GM19324 (cell line): ENCODE measurements at regions not wholly inside any gene's neighbourhood (a gene's known extent, or its start where the extent isn't known, plus 50 kb on each side); places are given as distances from the start of the nearest gene placed in this dataset.

Source experiments
- ATAC-seq: cut with Tn5 transposase; IDR thresholded peaks from one replicate; pipeline ENCODE4 v1.9.1; 2021; ENCODE audit warnings: mild to moderate bottlenecking, moderate library complexity; ENCODE audit not compliant: unreplicated experiment, low FRiP score

DNA sequence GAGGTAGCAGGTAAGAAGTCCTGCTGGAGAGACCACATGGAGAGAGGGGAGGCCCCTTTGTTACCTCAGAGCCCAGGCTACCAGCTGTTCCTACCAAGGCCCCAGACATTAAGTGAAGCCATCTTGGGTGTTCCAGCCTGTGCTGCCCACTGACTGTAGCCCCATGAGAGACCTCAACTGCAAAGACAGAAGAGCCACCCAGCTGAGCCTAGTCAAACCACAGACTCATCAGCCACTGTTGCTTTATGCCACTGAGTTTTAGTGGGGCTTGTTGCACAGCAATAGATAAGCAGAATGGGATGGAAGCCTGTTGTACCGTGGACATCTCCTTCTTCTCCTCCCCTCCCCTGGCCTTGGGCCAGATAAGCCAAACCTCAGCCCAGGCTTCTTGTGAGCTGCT, 83.9 kb downstream of the ADRA2C start:
- no peak for ATAC-seq

DNA sequence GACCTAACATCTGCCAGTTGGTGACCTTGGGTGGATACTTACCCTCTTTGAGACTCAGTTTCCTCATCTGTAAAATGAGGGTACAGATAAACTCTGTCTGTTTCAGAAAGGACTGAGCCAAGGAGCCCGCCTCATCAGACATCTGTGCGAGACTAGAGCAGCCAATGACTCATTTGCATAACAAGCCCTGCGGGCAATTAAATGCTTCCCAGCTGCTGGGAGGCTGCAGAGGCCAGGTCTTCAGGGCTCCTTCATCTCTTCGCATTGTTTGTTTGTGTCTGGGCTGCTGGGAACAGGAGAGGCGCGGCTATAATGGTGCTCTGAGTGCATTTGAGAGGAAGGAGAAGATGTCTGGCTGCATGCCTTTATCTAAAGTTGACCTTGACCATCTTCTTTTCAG, 85.0 kb downstream of the ADRA2C start:
- ATAC-seq: no peak

DNA sequence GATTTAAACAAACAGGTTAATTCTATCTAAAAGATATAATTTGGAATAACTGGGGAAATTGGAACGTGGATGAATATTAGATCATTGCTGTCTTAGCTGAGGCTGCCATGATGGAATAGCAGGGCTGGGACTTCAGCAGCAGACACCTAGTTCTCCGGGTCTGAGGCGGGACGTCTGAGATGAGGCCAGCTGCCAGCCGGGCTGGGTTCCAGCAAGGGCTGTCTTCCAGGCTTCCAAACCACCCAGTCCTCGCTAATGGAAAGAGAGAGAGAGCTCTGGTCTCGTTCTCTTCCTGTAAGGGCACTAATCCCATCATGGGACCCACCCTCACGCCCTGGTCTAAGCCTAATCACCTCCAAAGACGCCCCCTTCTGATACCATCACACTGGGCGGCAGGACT, 85.7 kb downstream of the ADRA2C start:
- no peak for ATAC-seq

DNA sequence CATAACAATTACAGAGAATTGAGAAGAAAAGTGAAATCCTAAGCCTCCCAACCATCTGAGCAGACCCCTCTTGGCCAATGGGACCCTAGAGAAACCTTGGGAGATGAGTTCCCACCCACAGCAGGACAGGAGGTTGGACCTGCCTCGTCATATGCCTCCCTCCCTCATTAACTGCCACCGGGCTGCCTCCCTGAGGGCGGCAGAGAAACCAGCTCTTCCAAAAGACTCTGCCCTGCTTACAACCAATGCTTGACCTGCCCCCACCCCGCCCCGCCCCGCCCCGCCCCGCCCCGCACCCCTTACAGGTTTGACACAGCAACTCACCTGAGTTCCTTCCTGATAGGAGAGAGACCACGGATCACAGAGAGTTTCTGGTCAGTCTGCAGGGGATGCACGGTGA, 86.1 kb downstream of the ADRA2C start:
- no peak for ATAC-seq

DNA sequence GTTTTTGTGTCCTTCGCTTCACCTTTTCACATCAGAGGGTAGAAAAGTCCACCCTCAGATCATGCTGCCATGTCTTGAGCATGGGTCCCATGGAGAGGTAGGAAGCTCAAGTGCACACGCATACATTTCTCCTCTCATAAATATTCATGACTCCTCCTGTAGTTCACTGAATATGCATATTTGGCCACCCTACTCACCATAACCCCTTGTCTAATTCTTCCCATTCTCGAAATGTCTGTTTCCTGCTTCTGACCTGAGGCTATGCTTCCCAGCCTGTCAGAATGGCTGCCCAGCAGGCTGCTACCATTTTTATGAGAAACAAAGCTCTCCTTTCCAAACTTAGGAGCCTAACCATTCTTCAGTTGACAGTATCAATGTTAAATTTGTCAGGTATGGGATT, 86.5 kb downstream of the ADRA2C start:
- ATAC-seq: no peak

DNA sequence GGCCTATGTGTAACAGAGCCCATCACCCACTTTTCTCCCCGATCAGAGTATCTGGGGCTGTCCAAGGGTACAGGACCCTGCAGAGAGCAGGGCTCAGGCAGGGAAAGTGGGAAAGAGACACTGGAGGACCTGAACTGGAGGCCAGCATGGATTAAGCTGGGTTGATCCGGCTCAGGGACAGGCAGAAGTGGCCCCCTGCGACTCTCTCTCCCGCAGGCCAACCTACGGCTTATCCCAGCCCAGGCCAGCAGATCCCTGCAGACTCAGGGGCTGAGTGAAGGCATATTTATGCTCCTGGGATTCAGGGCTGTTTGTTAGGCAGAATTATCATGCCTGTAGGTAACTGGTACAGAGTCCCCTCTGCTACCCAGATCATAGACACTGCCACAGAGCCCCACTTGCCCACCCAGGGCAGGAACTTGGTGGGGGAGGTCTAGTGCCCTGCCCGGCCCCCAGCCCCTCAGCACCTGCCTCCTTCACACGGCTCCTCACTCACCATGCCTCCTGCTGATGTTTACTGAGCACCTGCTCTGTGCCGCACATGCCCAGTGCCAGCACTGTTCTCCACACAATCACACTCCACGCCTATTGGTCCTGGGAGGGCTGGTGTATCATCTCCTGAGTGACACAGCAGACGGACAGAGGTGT, 87.3 kb downstream of the ADRA2C start:
- no peak for ATAC-seq

DNA sequence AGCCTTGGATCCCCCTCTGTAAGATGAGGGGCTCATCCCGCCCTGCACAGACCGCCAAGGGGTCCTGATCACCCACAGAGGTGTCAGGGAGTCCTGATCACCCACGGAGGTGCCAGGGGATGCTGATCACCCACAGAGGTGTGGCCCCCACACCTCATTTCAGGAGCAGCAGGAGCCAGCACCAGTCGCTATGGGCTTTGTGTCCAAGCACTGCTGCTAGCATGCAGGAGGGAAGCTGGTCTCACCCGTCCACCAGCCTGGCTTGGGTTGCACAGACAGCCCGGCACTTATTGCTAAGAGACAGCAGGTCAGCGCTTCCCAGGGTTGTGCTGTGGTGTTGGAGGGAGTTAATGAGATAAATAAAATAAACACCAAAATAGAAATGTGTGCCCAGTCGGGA, 88.5 kb downstream of the ADRA2C start:
- no peak for ATAC-seq

DNA sequence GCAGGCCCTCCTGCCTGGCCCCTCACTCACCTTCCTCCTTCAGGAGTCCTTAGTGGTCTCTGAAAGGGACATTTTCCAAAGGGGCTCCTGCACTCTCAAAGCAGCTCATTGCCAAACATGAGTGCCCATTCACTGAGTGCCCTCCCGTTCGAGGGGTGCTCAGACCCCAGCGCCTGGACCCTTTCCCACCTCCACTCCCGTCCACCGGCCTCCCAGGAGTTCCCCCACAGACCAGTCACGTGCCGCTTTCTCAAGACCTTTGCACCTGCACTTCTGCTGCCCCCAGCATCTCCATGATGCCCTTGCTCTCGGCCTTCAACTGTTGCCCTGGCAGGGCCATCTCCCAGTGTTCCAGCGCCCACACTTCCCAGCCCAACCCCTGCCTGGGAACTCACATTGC, 89.5 kb downstream of the ADRA2C start:
- no peak for ATAC-seq

DNA sequence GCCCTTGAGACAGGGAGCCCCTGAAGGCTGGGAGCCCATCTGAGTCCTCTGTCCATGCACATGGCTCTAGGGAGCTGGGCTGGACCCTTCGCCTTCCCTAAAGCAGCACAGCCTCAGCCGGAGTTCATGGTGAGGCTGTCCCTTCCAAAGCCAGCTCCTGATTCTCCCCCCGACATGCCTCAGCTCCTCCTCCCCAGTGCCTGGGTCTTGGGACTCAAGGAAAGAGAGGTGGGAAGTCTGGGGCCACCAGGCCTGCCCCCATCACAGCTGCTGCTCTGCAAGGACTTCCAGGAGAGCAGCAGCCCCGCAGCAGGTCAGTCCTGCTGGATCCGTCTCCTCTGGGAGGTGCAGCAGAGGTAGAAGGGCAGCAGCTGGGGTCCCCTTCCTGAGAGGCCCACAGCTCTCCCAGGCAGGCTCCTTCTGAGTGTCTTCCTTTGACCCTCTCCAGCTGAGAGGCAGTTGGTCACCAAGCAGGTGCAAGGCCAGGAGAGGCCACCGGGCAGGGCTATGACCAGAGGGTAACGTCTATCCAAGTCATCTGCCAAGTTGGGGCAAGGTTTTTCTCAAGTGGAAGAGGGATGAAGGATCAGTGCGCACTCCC, 90.5 kb downstream of the ADRA2C start:
- no peak for ATAC-seq

DNA sequence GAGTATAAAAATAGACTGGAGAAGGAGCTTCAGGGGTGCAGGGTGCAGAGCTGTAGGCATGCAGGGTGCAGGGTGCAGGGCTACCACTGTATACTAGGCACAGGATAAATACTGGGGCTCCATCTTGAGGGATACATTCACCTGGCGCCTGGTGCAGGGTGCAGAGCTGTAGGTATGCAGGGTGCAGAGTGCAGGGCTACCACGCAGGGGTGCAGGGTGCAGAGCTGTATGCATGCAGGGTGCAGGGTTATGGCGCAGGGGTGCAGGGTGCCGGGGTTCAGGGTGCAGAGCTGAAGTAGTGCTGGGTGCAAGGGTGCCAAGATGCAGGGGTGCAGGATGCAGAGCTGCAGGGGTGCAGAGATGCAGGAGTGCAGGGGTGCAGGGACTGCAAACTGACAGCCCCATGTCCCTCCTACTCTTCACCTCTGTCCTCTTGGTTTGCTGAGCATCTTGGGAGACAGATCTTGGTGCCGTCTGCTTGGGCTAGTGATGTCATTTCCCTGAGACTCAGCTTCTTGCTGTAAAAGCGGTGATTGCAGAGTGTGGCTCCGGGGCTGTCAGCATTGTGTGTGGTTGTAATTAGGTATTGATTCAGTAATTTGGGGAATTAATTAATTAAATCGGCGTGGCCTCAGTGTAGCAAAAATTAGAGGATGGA, 91.2 kb downstream of the ADRA2C start:
- no peak for ATAC-seq

DNA sequence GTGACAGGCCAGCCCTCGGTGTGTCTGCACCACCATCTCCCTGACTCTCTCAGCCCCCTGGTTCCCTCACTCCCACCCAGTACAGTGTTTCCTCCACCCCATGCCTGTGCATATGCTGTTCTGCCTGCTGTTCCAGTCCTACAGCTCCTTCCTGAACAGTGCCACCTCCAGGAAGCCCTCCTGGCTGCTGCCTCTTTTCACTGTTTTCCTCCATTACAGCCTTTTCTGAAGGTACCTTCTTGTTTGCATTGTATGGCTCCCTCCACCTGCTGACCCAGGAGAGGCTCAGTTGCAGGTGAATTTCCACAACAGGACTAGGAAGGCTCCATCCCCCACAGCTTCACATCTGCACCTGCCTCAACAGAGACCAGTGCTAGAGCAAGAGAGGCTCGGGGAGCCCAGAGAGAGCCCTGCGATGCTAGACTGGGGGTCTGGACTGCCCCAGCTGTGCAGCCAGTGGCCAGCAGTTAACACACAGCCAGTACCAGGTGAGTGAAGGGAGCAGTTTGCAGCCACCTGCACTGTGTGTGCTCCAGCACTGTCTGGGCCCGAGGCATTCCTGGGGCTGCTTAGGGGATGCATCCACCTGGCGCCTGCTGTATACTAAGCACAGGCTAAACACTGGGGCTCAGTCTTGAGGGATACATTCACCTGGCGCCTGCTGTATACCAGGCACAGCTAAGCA, 92.0 kb downstream of the ADRA2C start:
- no peak for ATAC-seq

DNA sequence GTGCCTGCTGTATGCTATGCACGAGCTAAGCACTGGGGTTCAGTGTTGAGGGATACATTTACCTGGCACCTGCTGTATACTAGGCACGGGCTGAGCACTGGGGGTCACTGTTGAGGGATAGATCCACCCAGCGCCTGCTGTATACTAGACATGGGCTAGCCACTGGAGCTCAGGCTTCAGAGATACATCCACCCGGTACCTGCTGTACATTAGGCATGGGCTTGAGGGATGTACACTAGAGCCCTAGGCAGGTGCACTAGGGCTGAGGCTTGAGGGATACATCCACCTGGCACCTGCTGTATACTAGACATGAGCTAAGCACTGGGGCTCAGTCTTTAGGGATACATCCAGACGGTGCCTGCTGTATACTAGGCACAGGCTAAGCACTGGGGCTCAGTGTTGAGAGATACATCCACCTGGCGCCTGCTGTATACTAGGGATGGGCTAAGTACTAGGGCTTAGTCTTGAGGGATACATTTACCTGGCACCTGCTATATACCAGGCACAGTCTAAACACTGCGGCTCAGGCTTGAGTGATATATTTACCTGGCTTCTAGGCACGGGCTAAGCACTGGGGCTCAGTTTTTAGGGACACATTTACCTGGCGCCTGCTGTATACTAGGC, 92.7 kb downstream of the ADRA2C start:
- ATAC-seq: no peak

DNA sequence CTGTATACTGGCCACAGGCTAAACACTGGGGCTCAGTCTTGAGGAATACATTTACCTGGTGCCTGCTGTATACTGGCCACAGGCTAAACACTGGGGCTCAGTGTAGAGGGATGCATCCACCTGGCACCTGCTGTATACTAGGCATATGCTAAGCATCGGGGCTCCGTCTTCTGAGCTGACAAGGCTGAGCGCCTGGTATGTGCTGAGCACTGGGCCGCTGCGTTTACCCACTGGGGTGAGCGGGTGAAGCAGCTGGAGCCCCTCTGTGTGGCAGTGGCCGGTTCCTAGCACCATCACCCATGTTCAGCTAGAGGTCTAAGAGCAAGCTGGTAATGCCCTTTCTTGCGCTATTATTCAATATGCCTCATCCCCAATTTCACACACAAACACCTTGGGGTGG, 93.4 kb downstream of the ADRA2C start:
- no peak for ATAC-seq

DNA sequence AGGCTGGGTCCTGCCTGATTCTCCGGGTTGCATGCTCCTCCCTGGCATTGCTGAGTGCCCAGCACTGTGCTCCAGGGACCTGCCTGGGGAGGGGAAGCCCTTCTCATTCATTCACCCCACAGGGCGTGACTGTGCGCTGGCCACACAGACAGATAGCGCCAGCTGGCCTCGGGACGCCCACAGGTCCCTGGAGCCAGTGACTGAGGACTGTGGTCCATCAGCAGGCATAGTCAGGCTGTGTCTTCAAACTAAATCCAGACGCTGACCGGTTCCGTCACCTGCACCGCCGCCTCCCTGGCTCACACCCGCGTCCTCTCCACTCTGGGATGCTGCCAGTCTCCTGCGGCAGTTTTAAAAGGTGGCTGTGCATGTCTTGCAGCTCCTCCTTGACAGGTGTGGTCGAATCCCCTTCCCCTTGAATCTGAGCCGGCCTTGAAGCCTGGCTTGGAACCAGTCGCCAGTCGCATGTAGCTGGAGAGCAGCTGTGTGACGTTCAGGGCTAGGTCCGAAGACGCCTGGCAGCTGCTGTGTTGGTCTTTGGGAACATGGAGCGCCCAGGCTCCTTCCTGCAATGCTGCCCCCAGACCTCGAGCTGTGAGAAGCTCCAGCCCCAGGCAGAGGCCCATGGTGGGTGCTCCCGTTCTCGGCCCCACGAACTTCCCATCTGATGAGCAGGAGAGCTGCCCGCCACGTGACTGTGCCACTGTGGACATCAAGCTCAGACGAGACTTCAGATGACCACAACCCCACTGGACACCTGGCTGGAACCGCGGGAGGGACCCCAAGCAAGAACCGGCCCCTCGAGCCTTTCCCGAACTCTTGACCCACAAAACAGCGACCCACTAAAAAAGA, 94.1 kb downstream of the ADRA2C start:
- ATAC-seq: no peak

DNA sequence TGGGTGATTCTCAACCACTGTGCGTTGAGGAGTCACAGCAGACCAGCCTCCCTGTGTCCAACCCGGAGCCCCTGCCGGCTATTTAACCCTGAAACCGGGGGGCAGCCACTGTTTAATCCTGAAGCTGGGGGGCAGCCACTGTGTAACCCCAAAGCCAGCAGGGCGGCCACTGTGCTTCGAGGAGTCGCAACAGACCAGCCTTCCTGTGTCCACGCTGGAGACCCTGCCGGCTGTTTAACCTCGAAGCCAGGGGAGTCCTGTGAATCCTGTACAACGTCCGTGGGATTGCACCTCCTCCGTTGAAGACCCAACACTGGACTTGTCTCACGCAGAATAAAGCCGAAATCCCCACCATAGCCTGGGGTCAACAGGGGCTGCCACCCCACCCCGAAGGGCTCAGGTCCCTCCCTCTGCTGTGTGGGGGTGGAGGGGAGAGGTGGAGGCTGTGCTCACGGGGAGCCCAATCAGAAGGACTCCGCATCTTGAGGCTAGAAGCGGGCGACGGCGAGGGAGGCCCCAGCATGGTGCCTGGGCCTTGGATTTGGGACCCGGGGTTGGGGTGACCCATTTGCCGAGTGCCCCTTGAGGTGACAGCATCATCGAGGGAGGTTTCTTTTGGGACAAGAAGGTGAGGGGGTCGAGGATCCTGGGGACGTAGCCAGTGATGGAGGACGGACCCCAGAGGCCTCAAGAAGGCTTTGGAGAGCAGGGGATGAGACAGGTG, 94.9 kb downstream of the ADRA2C start:
- ATAC-seq: no peak

DNA sequence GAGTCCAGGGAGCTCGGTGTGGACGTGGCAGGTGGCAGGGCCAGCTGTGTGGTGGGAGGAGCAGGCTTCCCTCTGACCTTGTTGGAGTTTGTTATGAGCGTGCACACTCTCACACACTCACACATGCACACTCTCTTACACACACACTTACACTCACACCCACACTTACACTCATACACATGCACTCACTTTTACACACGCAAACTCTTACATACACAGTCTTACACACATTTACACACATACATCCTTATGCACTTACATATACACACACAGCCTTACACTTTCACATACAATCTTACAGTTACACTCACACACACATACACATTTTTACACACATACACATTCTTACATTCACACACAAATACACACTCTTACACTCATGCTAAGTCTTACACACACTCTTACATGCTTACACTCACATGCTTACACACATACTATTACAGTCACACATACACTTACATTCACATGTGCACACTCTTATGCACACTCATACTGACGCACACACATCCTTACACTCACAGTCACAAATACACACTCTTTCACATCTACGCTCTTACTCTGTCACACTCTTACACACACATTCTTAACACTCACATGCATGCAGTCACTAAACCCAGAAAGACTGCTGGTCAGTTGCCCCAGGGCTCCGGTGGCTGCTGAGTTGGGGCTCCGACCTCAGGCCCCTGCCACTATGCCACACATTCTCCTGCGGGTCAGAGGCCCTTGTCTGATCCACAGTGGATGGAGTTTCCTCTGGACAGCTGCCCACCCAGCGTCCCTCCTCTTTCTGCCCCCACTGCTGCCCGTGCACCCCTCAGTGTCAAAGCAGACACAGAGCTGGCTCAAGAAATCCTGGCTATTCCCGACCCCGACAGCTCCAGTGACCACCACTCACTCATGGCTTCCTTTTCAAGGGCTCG, 95.8 kb downstream of the ADRA2C start:
- ATAC-seq: no peak

DNA sequence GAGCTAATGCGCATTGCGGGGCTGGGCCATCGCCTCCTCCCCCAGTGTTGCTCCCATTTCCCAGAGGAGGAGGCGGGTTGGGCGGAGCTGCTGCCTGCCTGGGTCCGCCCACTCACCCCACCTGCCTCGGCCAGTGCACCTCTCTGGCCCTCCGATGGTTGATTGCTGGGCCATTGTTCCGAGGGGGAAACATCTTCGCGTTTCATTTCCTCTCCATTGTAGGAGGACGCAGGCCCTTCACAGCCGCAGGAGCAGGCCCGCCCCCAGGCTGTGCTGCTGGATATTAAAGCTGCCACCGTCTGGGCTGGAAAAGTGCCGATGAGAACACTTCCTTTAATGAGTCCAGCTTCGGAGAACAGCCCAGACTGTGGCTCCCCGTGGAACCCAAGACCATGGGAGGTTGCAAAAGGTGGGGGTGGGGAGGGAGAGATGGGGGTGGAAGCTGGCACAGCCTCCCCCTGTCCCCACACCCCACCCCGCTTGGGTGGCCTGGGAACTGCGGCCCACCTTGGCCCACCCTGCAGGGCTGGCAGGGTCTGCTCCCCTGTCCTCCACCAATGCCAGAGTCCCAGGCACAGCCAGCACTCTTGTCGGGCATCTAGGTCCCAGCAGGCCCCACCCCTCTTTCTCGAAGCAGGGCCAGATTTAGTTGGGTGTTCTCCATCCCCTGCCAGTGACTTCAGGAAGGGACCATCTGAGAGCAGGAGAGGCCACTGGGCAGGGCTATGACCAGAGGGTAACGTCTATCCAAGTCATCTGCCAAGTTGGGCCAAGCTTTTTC, 96.6 kb downstream of the ADRA2C start:
- ATAC-seq: no peak
